Activated CD4-positive, alpha-beta T cell treated with anti-CD3 and anti-CD28 coated beads, Interleukin-2, amount 10 ng/mL, durations not matched to agents 7 days and 5 days (primary cell): ENCODE measurements at regions not wholly inside any gene's neighbourhood (a gene's known extent, or its start where the extent isn't known, plus 50 kb on each side); places are given as distances from the start of the nearest gene placed in this dataset.
"Not testable (repeated sequence)": the region's sequence is repeated elsewhere in the genome, so short reads cannot be mapped to it uniquely, and the experiment has no call there.

Source experiments
- CTCF ChIA-PET: fragments of 350-600 bp; sonication (Branson Sonifier 250); formaldehyde crosslinking; loops from one replicate; lab custom pipeline; 2021; ENCODE audit warnings: antibody characterized with exemption; lab: Charles Lee
- POLR2A ChIA-PET: fragments of 350-600 bp; sonication (Branson Sonifier 250); formaldehyde crosslinking; loops from one replicate; lab custom pipeline; 2021; ENCODE audit warnings: antibody characterized with exemption; lab: Charles Lee
- DNase-seq: peaks from one replicate; pipeline ENCODE4 v3.0.0-alpha.2; 2020
- H3K27ac Mint-ChIP-seq: one replicate; pipeline ENCODE4 v1.8.0; 2021; ENCODE audit warnings: mild to moderate bottlenecking, moderate library complexity, mixed read lengths
- H3K27me3 Mint-ChIP-seq: one replicate; pipeline ENCODE4 v1.8.0; 2021; ENCODE audit warnings: mixed read lengths
- H3K36me3 Mint-ChIP-seq: one replicate; pipeline ENCODE4 v1.8.0; 2021; ENCODE audit warnings: low read depth, mixed read lengths
- H3K4me1 Mint-ChIP-seq: one replicate; pipeline ENCODE4 v1.8.0; 2021; ENCODE audit warnings: mixed read lengths
- H3K4me3 Mint-ChIP-seq: one replicate; pipeline ENCODE4 v1.8.0; 2021; ENCODE audit warnings: mild to moderate bottlenecking, moderate library complexity, mixed read lengths
- H3K9me3 Mint-ChIP-seq: one replicate; pipeline ENCODE4 v1.8.0; 2021; ENCODE audit warnings: mixed read lengths

DNA sequence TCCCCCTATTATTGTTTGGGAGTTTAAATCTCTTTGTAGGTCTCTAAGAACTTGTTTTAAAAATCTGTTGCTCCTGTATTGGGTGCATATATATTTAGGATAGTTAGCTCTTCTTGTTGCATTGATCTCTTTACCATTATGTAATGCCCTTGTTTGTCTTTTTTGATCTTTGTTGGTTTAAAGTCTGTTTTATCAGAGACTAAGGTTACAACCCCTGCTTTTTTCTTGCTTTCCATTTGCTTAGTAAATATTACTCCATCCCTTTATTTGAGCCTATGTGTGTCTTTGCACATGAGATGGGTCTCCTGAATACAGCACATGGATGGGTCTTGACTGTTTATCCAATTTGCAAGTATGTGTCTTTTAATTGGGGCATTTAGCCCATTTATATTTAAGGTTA is 267.4 kb downstream of the ZWINT start:
- H3K27me3 Mint-ChIP-seq, H3K9me3 Mint-ChIP-seq, CTCF ChIA-PET, H3K36me3 Mint-ChIP-seq, POLR2A ChIA-PET, H3K4me1 Mint-ChIP-seq, H3K4me3 Mint-ChIP-seq, DNase-seq, H3K27ac Mint-ChIP-seq: not testable (repeated sequence)

DNA sequence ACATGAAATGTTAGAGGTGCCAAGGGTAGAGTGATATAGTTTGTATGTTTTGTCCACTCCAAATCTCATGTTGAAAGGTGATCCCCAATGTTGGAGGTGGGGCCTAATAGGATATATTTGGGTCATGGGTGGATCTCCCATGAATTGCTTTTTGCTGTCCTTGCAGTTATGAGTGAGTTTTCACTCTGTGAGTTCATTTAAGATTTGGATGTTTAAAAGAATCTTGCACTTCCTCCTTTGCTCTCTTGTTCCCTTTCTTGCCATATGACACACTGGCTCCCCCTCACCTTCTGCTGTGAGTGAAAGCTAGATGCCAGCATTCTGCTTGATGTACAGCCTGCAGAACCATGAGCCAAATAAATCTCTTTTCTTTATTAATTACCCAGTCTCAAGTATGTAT is 269.2 kb downstream of the ZWINT start:
- POLR2A ChIA-PET, result no interaction called here
- Mint-ChIP-seq H3K4me3 (no peak overlapping the region), H3K9me3 (peaks cover 12% of the 10 kb centered on the region), H3K27ac (no peak overlapping the region), H3K36me3 (no peaks in the 10 kb centered on the region), H3K4me1 (no peaks in the 10 kb centered on the region), H3K27me3 (no peaks in the 10 kb centered on the region)
- DNase-seq, result no peak
- CTCF ChIA-PET, result no interaction called here

DNA sequence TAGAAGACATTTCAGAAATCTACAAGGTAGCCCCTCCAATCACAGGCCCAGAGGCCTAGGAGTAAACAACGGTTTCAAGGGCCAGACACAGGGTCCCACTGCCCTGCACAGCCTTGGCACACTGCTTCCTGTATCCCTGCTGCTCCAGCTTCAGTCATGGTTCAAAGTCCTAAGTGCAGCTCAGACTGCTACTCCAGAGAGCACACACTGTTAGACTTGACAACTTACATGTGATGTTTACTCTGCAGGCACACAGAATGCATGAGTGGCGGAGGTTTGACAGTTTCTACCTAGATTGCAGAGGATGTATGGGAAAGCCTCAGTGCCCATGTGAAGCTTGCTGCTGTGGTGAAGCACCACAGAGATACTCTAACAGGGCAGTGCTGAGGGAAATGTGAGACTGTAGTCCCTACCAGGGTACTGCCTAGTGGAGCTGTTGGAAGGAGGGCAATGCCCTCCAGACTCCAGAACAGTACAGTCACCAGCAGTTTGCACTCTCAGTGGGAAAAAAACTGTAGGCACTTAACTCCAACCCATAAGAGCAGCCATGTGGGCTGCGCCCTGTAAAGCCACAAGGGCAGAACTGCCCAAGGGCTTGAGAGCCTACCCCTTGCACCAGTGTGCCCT is 270.0 kb downstream of the ZWINT start:
- no peak overlapping the region for H3K4me3 Mint-ChIP-seq
- ChIA-PET CTCF (no interaction called here), POLR2A (no interaction called here)
- no peaks in the 10 kb centered on the region for H3K36me3 Mint-ChIP-seq
- H3K27me3 Mint-ChIP-seq, result no peaks in the 10 kb centered on the region
- DNase-seq, result no peak
- no peaks in the 10 kb centered on the region for H3K4me1 Mint-ChIP-seq
- peaks cover 12% of the 10 kb centered on the region for H3K9me3 Mint-ChIP-seq
- H3K27ac Mint-ChIP-seq, result no peak overlapping the region

DNA sequence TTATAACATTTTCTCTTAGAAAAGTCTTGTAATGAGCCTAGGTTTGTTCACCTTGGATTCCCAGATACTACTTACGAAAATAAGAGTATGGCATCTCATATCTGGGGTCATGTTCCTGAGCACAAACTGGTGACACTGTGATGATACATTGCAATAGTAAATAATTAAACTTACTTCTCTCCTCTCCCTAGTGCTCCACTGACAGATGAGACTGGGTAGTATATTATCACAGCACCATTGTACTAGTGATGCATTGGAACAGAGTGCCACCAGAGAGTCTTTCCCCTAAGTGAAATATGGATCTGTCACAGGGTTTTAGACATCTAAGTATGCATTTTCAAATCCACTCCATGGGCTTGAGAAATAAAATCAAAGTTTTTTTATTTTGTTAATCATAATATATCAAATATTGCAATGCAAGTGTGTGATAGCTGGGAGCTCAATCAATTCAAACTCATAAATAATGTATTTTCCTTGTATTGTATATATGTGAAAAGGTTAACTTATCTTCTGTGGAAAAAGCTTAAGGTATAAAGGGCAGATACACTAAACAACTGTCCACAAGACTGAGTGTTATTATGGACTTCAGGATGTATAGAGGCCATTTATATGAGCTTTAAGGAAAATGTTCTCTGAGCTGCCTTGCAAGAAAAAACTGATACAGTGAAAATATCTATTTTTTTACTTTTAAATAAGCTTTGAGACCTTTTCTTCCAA is 275.5 kb downstream of the ZWINT start:
- POLR2A ChIA-PET, result interaction anchor here (0.7 kb wide), 1 partner anchor 374 kb away, joined by 3 read pairs; no protein-coding TSS in a partner anchor
- Mint-ChIP-seq H3K27me3 (no peaks in the 10 kb centered on the region), H3K27ac (no peak overlapping the region), H3K4me3 (no peak overlapping the region), H3K36me3 (no peaks in the 10 kb centered on the region), H3K4me1 (no peaks in the 10 kb centered on the region), H3K9me3 (peaks cover 18% of the 10 kb centered on the region)
- DNase-seq, result no peak
- CTCF ChIA-PET, result no interaction called here

DNA sequence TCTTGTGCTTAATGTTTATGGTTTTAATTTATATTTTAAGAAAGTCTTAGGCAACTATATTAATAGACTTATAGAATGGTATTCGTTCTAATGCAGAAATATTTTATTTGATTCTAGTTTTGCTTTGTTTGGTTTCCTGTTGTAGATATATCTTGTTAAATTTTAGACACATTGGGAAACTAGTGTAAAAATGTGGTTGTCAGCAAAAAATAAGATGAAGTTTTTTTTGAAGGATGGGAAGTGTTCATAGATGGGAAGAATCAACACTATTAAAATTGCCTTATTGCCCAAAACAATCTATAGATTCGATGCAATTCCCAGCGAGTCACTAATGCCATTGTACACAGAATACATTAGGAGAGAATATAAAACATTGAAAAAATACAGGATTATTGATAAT is 278.9 kb downstream of the ZWINT start:
- Mint-ChIP-seq H3K9me3 (peaks cover 16% of the 10 kb centered on the region), H3K4me1 (no peaks in the 10 kb centered on the region), H3K4me3 (no peak overlapping the region), H3K27me3 (no peaks in the 10 kb centered on the region), H3K36me3 (no peaks in the 10 kb centered on the region), H3K27ac (no peak overlapping the region)
- ChIA-PET POLR2A (no interaction called here), CTCF (no interaction called here)
- DNase-seq, result no peak

DNA sequence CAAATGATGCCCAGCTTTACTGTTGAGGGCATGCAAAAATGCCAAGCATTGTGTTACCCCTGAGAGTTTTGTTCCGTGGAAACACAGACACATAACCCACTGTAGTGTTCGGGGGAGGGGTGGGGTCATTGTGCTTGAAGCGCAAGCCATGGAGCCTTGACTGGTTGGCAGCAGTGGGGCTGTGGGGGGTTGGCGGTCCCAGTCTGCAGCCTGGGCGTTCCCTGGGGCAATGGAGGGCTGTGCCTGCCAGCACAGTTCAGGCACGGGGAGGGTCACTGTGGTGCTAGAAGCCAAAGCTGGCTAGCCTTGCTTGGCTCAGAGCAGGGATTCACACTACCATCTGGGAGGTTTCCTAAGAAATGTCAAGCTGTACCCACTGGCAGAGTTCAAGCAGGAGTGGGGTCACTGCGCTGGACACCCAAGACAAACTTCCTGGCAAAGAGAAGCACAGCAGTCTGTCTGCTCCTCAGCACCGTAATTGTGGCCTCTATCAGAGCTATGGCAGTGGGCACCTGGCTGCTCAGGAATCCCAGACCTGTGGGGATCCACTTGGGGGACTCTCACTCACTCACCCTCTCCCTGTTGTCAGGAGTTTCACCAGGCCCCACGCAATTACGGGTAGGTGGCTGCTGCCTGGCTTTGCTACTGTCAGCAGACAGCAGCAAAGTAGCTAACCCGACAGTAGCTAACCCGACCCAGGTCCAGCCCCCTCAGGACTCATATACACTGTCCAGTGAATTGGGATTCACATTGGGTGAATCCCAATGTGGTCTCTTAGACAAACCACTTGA is 292.4 kb downstream of the ZWINT start:
- Mint-ChIP-seq H3K27ac (no peak overlapping the region), H3K27me3 (no peaks in the 10 kb centered on the region), H3K4me1 (no peaks in the 10 kb centered on the region), H3K36me3 (no peaks in the 10 kb centered on the region), H3K4me3 (no peak overlapping the region), H3K9me3 (peaks cover 13% of the 10 kb centered on the region)
- ChIA-PET POLR2A (no interaction called here), CTCF (no interaction called here)
- no peak for DNase-seq

DNA sequence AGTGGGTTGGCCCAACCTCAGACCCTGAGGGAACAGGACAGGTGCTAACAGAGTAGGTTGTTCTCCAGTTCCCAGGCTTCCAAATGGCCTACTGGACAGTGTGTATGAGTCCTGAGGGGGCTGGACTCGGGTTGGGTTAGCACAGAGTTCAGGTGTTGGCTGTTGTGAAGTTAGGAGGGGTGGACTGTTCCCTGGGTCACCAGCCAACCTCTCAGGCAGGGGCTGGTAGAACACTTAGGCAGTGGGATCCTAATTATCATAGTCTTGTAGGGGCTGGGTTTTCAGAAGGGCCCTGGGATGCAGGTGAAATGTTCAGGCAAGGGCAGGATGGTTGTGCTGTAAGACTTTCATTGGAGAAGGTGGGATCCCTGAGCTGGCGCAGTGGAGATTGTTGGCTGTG is 293.0 kb downstream of the ZWINT start:
- Mint-ChIP-seq H3K36me3 (no peaks in the 10 kb centered on the region), H3K27ac (no peak overlapping the region), H3K27me3 (no peaks in the 10 kb centered on the region), H3K9me3 (peaks cover 13% of the 10 kb centered on the region), H3K4me3 (no peak overlapping the region), H3K4me1 (no peaks in the 10 kb centered on the region)
- ChIA-PET CTCF (no interaction called here), POLR2A (no interaction called here)
- DNase-seq, result no peak

DNA sequence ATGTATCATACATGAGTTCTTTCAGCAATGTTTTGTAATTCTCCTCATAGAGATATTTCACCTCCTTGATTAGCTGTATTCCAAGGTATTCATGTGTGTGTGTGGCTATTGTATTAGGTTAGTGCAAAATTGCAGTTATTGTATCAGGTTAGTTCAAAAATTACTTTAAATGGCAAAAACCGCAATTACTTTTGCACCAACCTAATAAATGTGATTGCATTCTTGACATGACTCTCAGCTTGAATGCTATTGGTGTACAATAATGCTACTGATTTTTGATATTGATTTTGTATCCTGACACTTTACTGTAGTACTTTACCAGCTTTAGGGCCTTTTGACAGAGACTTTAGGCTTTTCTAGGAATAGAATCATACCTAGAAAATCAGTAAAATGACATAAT is 297.4 kb downstream of the ZWINT start:
- no peak overlapping the region for H3K27ac Mint-ChIP-seq

DNA sequence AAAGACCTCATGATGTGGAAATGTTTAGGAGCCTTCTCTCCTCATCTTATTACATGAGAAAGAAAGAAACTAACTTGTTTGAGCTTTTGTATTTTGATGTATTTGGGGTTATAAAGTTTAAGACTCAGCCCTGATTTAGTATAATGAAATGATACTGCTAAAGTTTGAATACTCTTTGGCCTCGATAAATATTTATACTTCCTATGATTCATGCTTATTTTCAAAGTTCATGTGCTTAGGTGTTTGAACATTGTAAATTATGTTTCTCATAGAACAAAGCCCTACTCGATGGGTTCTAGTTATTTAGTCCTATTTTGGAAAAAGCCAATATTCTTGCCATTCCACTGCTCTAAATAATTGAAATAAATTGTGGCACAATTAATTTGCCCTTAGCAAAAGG is 303.2 kb downstream of the ZWINT start:
- H3K36me3 Mint-ChIP-seq, result no peaks in the 10 kb centered on the region
- H3K4me3 Mint-ChIP-seq, result no peak overlapping the region
- no peaks in the 10 kb centered on the region for H3K27me3 Mint-ChIP-seq
- H3K27ac Mint-ChIP-seq, result no peak overlapping the region
- ChIA-PET CTCF (no interaction called here), POLR2A (no interaction called here)
- no peak for DNase-seq
- H3K9me3 Mint-ChIP-seq, result peaks cover 2% of the 10 kb centered on the region
- H3K4me1 Mint-ChIP-seq, result no peaks in the 10 kb centered on the region

More for the DNA sequence above, 297.4 kb downstream of the ZWINT start:
- Mint-ChIP-seq H3K4me3 (no peak overlapping the region), H3K4me1 (no peaks in the 10 kb centered on the region), H3K36me3 (no peaks in the 10 kb centered on the region), H3K27me3 (no peaks in the 10 kb centered on the region), H3K9me3 (peaks cover 8% of the 10 kb centered on the region)
- no peak for DNase-seq
- ChIA-PET POLR2A (no interaction called here), CTCF (no interaction called here)

DNA sequence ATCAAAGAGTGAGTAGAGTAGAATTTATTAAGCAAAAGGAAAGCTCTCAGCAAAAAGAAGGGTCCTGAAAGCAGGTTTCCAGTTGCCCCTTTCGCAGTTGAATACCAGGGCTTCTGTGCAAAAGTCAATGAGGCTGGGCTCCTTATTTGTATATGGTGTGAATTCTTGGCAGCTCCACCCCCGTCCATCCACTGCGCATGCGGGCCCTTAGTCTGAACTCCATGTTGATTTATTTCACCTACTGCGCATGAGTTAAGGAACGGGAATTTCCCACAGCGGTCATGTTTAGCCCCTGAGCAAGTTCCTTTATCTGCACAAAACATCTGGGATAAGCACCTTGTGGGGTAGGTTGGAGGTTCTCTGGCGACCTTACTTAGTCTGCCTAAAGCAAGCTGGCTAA is 325.6 kb downstream of the ZWINT start:
- Mint-ChIP-seq H3K27ac (no peak overlapping the region), H3K4me1 (no peaks in the 10 kb centered on the region), H3K36me3 (no peaks in the 10 kb centered on the region), H3K27me3 (no peaks in the 10 kb centered on the region), H3K4me3 (no peak overlapping the region), H3K9me3 (no peaks in the 10 kb centered on the region)
- ChIA-PET POLR2A (no interaction called here), CTCF (no interaction called here)
- no peak for DNase-seq

DNA sequence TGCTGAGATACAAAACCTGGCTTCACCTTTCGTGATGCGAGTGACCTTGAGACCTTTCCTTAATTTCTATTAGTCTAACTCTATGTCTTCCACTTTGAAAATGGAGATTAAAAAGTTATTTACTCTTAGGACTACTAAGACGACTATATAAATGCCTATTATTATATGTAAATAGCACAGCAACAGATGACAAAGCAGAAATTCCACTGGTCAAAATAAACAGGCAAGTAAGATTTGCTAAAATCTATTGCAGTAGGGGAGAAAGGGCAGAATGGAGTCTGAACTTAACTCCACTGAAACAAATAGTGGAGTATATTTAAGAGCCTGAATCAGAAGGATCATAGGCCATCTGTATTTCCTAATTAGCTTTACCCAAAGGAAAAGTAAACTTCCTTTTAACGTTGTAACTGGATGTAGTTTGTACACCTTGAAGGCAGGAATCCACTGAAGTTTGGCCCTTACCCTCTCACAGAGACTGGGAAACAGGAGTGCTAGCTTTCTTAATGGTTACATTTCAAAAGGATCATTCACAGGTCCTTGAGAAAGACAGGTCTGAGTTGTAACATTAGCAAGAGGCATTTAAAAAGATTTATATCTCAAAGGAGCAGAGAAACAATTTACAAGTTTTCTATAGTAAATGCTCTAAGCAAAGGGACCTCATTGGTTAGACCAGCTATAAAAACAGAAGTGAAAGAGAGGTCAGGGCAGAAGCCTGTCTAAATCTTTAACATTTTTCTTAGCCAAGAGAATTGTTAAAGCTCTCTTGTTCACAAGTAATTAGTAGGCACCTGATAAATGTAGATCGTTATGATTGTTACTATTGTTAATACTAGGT is 332.5 kb downstream of the ZWINT start:
- no peak for DNase-seq
- no peaks in the 10 kb centered on the region for H3K36me3 Mint-ChIP-seq
- H3K4me1 Mint-ChIP-seq, result no peaks in the 10 kb centered on the region
- no peak overlapping the region for H3K4me3 Mint-ChIP-seq
- ChIA-PET POLR2A (no interaction called here), CTCF (no interaction called here)
- H3K9me3 Mint-ChIP-seq, result peaks cover 2% of the 10 kb centered on the region
- H3K27ac Mint-ChIP-seq, result no peak overlapping the region
- H3K27me3 Mint-ChIP-seq, result no peaks in the 10 kb centered on the region

DNA sequence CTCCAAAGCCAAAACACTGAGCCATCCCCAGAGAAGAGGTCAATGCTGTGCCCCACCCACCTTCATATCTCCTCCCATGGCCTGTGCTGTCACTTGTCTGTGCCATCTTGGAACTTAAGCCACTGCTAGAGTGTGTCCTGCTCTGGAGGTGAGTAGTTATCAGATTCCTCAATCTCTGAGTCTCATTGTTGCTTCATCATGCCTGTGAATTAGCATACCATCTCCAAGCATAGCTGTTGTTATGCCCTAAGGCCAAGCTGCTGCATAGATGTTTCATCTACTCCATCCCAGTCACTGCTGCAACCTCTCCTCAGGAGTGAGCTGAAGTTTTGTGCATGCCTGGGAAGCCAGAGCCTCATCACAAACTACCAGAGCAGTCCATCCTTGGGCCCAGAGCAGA is 349.0 kb downstream of the ZWINT start:
- Mint-ChIP-seq H3K36me3 (no peaks in the 10 kb centered on the region), H3K27me3 (no peaks in the 10 kb centered on the region), H3K4me3 (no peak overlapping the region), H3K9me3 (peaks cover 9% of the 10 kb centered on the region), H3K4me1 (no peaks in the 10 kb centered on the region), H3K27ac (no peak overlapping the region)
- DNase-seq, result no peak
- POLR2A ChIA-PET, result no interaction called here
- CTCF ChIA-PET, result no interaction called here

DNA sequence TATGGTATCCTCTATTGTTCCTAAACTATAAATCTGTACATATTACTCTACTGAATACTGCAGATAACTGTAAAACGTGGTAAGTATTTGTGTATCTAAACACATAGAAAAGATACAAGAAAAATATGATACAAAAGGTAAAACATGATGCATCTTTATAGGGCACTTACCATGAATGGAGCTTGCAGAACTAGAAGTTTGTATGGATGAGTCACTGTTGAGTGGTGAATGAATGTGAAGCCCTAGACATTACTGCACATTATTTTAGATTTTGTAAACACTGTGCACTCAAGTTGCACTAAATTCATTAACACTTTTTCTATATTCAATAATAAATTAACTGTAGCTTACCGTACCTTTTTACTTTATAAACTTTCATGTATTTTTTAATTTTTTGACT is 357.5 kb downstream of the ZWINT start:
- Mint-ChIP-seq H3K4me1 (no peaks in the 10 kb centered on the region), H3K27ac (no peak overlapping the region), H3K27me3 (no peaks in the 10 kb centered on the region), H3K4me3 (no peak overlapping the region), H3K36me3 (no peaks in the 10 kb centered on the region), H3K9me3 (no peaks in the 10 kb centered on the region)
- POLR2A ChIA-PET, result no interaction called here
- DNase-seq, result no peak
- CTCF ChIA-PET, result no interaction called here
